Calu3 (cell line): ENCODE measurements at regions not wholly inside any gene's neighbourhood (a gene's known extent, or its start where the extent isn't known, plus 50 kb on each side); places are given as distances from the start of the nearest gene placed in this dataset.

Experiments used
- BruUV-seq: library from RNA; stranded (reverse); fragments of 400-500 nt; replicated peaks from 2 replicates; lab custom pipeline; 2021; lab: Mats Ljungman, UMichigan
- CTCF ChIA-PET: fragments of 300-600 bp; sonication (Branson Sonifier 250); formaldehyde crosslinking; loops from one replicate; lab custom pipeline; 2022; ENCODE audit warnings: antibody characterized with exemption; lab: Charles Lee
- DNase-seq: peaks from one replicate; pipeline ENCODE4 v3.0.0; 2022
- H3K27ac Mint-ChIP-seq: one replicate; pipeline ENCODE4 v1.8.0; 2022; ENCODE audit warnings: mixed read lengths; ENCODE audit not compliant: unreplicated experiment
- H3K27me3 Mint-ChIP-seq: one replicate; pipeline ENCODE4 v1.8.0; 2022; ENCODE audit warnings: mixed read lengths; ENCODE audit not compliant: unreplicated experiment
- H3K36me3 Mint-ChIP-seq: one replicate; pipeline ENCODE4 v1.8.0; 2022; ENCODE audit warnings: mild to moderate bottlenecking, moderate library complexity, mixed read lengths; ENCODE audit not compliant: insufficient read depth, unreplicated experiment
- H3K4me1 Mint-ChIP-seq: one replicate; pipeline ENCODE4 v1.8.0; 2022; ENCODE audit warnings: mild to moderate bottlenecking, low read depth, mixed read lengths; ENCODE audit not compliant: unreplicated experiment
- H3K4me3 Mint-ChIP-seq: one replicate; pipeline ENCODE4 v1.8.0; 2022; ENCODE audit warnings: mild to moderate bottlenecking, low read depth, moderate library complexity, mixed read lengths; ENCODE audit not compliant: unreplicated experiment
- H3K9me3 Mint-ChIP-seq: one replicate; pipeline ENCODE4 v1.8.0; 2022; ENCODE audit warnings: low read depth, mixed read lengths; ENCODE audit not compliant: unreplicated experiment
- intact Hi-C: fragments of 100-400 bp; cut with micrococcal nuclease; formaldehyde crosslinking; loops from one replicate; pipeline ENCODE4 v1.10.0; 2022; ENCODE audit not compliant: unreplicated experiment
- TF ChIP-seq, protein P1 (sequence below): fragments of 200-600 bp; IDR thresholded peaks from one replicate; pipeline ENCODE4 v1.8.0; 2022; ENCODE audit warnings: antibody characterized with exemption; ENCODE audit not compliant: unreplicated experiment

- H3K36me3 Mint-ChIP-seq, result no peaks in the 10 kb centered on the region
- CTCF ChIA-PET, result interaction anchor here (0.6 kb wide), 1 partner anchor 23 kb away, joined by 3 read pairs; no protein-coding TSS in a partner anchor
- H3K4me1 Mint-ChIP-seq, result no peaks in the 10 kb centered on the region
- no TSS peak for BruUV-seq
- intact Hi-C loops, result no loop called here
- no peak overlapping the region for H3K4me3 Mint-ChIP-seq
- peaks cover 66% of the 10 kb centered on the region for H3K27me3 Mint-ChIP-seq
- no peak overlapping the region for H3K27ac Mint-ChIP-seq
- TF ChIP-seq, protein P1, sequence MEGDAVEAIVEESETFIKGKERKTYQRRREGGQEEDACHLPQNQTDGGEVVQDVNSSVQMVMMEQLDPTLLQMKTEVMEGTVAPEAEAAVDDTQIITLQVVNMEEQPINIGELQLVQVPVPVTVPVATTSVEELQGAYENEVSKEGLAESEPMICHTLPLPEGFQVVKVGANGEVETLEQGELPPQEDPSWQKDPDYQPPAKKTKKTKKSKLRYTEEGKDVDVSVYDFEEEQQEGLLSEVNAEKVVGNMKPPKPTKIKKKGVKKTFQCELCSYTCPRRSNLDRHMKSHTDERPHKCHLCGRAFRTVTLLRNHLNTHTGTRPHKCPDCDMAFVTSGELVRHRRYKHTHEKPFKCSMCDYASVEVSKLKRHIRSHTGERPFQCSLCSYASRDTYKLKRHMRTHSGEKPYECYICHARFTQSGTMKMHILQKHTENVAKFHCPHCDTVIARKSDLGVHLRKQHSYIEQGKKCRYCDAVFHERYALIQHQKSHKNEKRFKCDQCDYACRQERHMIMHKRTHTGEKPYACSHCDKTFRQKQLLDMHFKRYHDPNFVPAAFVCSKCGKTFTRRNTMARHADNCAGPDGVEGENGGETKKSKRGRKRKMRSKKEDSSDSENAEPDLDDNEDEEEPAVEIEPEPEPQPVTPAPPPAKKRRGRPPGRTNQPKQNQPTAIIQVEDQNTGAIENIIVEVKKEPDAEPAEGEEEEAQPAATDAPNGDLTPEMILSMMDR, result no peak
- DNase-seq, result no peak
- H3K9me3 Mint-ChIP-seq, result no peaks in the 10 kb centered on the region
These were observed 67.9 kb downstream of the TTLL2 start for GRCh38 chr6:167392631-167393316.

GRCh38 chr6:167393731-167394130 lies 68.8 kb downstream of the TTLL2 start:
- Mint-ChIP-seq H3K27ac (no peak overlapping the region), H3K27me3 (peaks cover 73% of the 10 kb centered on the region), H3K9me3 (no peaks in the 10 kb centered on the region), H3K4me3 (no peak overlapping the region), H3K4me1 (no peaks in the 10 kb centered on the region), H3K36me3 (no peaks in the 10 kb centered on the region)
- TF ChIP-seq, protein P1, result no peak
- BruUV-seq, result no TSS peak
- no peak for DNase-seq
- CTCF ChIA-PET, result interaction anchor here (0.6 kb wide), 1 partner anchor 51 kb away, joined by 4 read pairs; no protein-coding TSS in a partner anchor
- intact Hi-C loops, result no loop called here

DNA sequence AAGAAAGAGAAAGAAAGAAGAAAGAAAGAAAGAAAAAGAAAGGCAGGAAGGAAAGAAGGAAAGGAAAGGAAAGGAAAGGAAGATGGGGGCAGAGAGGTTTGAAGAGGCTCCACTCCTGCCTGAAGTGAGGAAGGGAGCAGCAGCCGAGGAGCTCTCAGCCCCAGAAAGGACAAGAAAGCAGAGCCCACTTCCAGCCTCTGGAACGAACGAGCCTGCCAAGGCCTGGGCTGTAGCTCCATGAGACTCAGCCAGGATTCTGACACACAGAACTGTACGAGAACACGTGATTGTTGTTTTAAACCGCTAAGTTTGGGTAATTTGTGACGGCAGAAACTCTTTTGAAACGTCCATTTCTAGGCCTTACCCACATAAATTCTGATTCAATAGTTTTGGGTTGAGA lies 69.5 kb downstream of the TTLL2 start:
- intact Hi-C loops, result no loop called here
- no peaks in the 10 kb centered on the region for H3K36me3 Mint-ChIP-seq
- no peaks in the 10 kb centered on the region for H3K9me3 Mint-ChIP-seq
- H3K4me1 Mint-ChIP-seq, result no peaks in the 10 kb centered on the region
- no peak for DNase-seq
- no peak overlapping the region for H3K27ac Mint-ChIP-seq
- TF ChIP-seq, protein P1, result no peak
- H3K27me3 Mint-ChIP-seq, result peaks cover 79% of the 10 kb centered on the region
- H3K4me3 Mint-ChIP-seq, result no peak overlapping the region
- no TSS peak for BruUV-seq
- CTCF ChIA-PET, result no interaction called here

GRCh38 chr6:167394820-167395219 lies 69.9 kb downstream of the TTLL2 start:
- CTCF ChIA-PET, result no interaction called here
- TF ChIP-seq, protein P1, result no peak
- no peak for DNase-seq
- Mint-ChIP-seq H3K36me3 (no peaks in the 10 kb centered on the region), H3K9me3 (no peaks in the 10 kb centered on the region), H3K27ac (no peak overlapping the region), H3K27me3 (peaks cover 84% of the 10 kb centered on the region), H3K4me1 (no peaks in the 10 kb centered on the region), H3K4me3 (no peak overlapping the region)
- BruUV-seq, result no TSS peak
- intact Hi-C loops, result no loop called here
